HT-29 (cell line): ENCODE measurements at regions not wholly inside any gene's neighbourhood (a gene's known extent, or its start where the extent isn't known, plus 50 kb on each side); places are given as distances from the start of the nearest gene placed in this dataset.

Experiments
- DNase-seq: peaks from one replicate; pipeline ENCODE4 v3.0.0-alpha.2; 2015; ENCODE audit warnings: low spot score

DNA sequence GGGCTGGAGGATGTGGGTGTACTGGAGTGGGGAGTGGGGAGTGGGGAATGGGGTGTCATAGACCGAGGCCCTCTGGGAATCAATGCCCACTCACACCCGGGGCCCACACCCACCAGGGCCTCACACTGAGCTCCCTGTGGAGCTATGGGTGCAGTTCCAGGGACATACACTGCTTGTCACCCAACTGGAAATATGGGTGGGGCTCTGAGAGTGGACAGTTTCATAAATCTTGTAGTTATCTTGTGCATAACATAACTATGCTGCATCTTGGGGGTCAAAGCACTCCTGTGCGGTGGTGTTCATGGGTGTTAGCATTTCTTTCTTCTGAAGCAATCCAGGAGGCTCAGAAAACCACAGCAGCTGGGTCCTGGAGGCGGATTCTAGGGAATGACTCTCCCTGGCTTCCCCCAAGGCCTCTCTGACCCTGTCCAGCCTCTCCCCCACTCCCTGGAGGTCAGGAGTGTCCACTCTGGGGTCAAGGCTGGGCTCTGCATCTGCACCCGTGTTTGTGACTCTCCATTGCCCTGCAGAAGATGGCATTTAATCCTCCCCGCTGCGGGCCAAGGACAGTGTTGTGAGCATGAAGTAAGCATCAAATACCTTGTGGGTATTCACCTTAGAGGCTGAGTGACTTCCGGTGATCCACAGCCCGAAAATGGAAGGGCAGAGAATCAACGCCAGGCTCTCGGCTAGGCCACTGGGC is 172.5 kb downstream of the CTTN start:
- DNase-seq = no peak

DNA sequence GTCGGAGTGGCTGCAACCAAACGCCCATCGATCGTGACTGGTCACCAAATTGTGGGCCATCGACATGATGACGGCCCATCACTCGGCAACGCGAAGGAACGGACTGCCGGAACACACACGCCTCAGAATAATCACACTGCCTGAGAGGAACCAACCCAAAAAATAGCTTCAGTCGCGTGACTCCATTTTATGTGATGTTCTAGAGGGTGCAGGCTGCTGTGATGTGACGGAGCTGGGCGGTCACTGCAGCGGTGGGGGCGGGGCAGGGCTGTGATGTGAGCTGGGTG is 174.6 kb downstream of the CTTN start:
- DNase-seq = no peak

DNA sequence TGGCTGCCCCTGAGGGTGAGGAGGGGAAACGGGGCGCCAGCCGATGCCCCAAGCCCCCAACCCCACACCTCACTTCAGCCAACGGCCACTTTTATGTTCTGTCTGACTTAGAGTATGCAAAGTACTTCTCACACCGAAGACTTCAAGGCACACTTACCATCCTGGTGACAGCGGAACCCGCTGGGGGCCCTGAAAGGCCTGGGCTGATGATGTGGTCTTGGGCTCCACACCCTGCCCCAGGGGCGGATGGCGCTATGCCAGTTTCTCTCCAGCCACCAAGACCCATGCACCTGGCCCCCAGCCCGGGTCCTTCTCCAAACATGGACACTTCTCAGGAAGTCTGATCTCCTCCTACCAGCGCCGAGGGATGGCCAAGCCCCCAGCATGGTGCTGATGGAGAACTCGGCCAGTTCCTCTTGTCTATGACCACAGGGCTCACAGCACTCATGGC is 175.4 kb downstream of the CTTN start:
- no peak for DNase-seq

DNA sequence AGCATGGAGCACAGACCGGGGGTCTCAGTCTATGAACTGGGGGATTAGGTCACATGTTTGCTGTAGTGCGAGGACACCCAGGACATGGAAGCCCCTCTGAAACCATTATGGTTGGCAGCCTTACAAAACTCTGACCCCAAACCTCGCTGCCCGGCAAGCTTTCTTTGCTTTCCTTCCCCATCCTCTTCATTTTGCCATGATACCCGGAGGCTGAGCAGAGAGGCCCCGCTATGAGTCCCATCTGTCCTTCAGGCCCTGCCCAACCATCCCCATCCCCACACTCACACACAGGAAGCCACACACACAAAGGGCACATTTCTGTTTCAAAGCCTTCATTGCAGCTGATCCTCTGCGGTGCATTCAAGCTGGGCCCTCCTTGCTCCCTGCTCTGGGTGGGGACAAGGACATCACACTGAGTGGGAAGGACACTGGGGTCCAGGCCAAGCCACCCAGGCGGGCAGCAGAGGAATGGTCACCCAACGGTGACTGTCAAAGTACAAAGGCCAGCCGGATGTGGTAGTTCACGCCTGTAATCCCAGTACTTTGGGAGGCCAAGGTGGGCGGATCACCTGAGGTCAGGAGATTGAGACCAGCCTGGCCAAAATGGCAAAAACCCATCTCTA is 176.5 kb downstream of the CTTN start:
- DNase-seq = no peak

DNA sequence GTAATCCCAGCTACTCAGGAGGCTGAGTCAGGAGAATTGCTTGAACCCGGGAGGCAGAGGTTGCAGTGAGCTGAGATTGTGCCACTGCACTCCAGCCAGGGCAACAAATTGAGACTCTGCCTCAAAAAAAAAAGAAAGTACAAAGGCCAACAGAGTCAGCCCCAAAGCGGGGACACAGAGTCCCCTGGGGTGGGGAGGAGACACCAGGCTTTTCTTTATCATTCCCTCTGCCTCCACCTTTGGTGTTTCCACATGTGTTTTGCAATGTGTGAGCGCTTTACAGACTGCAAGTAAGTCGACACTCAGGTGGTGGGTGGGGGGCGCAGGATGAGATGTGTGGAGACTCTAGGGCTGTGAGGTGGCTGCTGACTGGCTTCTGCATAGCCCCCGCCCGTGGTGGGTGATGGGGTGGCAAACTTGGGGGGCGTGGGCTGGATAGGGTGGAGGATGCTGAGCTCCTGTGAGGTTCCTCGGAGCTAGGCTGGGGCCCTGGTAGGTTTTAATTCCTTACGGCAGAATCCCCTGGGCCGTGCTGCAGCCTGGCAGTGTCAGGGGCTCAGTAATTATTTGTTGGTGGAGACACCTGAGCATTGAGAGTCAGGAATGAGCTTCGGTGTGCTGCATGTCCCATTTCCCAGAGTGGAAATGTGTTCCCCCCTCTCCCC is 177.2 kb downstream of the CTTN start:
- no peak for DNase-seq

DNA sequence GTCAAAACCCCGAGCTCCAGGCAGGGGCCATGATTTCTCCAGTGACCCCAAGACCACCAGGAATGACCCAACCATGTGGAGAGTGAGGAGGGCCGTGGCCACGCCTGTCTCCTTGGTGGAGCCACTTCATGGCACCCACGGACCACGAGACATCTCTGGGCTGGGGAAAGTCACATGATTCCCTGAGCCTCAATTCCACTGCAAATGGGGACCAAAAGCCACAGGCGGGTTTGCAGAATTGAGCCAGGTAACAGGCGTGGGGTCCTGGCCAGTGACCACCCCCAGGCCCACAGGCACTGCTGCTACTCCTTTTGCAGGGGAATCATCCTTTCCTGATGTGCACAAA is 178.9 kb downstream of the CTTN start:
- DNase-seq = no peak

DNA sequence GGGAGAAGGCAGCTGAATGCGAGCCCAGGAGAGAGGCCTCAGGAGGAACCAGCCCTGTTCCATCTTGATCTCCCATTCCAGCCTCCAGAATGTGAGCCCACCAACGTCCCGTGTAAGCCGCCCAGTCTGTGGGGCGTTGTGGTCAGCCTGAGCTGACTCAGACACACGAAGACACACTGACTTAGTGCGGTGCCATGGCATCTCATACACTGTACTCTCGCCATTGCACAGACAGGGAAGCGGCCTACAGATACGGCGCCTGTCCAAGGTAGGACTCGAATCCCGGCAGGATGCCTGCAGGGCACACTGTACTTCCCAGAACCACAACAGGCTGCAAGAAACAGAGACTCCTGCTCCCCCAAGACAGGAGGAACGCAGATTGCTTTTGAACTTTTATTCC is 179.6 kb downstream of the CTTN start:
- DNase-seq = no peak

DNA sequence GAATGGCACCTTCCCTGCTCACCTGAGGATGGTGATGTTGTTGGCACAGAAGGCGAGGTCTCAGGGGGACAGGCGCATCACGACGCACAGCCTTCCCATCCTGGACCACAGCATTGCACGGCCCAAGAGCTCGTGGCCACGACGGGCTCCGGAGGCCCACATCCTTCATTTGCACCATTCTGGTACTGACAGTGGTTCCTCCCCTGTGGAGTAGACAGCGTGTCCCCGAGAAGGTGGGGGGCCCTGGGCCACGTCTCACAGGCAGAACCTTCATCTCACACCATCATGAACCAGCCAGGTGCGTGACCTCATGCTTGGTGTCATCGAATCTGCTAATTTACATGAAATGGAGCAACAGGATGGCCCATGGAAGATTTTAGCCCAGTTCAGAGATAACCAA is 180.0 kb downstream of the CTTN start:
- DNase-seq = no peak

DNA sequence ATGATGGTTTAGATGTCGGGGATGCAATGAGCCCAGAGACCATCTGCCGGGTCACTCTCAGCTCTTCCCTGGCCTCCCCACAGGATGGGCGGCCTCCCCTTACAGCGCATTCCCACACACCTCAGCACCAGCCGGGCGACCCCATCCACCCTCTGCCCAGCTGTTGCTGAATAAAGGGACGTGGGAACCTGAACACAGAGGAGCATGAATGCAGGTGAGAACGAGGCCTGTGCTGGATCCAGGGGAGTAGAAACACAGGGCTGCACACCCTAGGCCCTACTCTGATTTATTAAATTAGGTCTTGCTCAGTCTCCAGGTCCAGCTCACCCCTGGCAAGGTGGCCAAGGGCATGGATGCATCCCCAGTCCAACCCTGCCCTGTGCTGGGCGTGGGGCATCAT is 180.5 kb downstream of the CTTN start:
- no peak for DNase-seq

DNA sequence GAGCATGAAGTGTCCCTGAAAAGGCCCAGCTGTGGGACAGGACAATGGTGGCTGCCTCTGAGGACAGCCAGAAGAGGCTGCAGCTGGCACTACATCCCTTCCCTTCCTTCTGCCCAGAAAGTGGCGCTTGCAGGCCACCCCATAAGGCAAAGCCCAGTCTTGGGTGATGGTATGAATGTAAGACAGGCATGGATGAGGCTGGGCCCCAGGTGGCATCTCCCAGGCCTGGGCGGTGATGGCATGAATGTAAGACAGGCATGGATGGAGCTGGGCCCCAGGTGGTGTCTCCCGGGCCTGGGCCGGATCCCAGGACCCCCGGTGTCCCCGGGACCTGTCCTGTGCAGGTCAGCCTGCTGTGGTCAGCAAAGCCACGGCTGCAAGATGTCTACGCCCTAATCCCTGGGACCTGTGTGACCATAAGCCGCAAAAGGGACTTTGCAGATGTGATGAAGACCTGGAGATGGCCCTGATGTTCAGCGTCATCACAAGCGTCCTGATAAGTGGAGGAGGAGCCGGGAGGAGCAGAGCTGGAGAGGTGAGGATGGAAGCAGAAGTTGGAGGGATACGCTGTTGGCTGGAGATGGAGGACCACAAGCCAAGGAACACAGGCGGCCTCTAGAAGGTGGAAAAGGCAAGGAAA is 181.1 kb downstream of the CTTN start:
- no peak for DNase-seq

DNA sequence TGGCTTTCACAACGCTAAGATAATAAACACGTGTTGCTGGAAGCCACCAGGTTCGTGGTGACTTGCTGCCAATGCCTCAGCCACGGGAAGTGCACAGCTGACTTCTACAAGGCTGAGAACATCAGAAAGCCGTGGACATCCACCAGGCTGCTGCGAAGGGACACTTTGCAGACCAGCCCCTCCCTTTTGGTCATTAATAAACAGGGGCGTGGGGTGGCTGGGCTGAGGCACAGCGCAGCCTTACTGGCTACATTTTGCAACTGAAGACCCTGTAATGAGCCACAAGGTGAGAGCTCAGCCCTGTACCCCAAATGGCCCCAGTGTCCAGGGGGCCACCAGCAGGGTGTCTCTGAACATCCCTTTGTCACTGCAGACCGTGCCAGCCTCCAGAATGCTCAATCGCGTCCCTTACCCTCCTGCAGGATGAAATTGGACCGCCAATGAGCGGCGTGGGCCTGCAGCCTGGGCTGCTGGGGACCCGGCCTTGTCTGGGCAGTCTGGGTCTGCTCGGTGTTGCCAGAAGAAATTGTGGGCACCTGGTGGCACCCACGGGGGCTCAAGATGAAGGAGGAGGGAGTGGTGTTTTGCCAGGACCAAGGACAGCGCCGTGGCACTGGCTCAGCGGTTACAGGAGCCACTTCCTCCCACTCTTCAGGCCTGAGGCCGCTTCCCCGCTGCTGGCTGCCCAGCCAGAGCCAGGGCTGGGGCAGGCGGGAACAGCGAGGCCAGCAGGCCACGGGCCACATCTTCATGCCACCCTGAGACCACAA is 181.9 kb downstream of the CTTN start:
- no peak for DNase-seq

DNA sequence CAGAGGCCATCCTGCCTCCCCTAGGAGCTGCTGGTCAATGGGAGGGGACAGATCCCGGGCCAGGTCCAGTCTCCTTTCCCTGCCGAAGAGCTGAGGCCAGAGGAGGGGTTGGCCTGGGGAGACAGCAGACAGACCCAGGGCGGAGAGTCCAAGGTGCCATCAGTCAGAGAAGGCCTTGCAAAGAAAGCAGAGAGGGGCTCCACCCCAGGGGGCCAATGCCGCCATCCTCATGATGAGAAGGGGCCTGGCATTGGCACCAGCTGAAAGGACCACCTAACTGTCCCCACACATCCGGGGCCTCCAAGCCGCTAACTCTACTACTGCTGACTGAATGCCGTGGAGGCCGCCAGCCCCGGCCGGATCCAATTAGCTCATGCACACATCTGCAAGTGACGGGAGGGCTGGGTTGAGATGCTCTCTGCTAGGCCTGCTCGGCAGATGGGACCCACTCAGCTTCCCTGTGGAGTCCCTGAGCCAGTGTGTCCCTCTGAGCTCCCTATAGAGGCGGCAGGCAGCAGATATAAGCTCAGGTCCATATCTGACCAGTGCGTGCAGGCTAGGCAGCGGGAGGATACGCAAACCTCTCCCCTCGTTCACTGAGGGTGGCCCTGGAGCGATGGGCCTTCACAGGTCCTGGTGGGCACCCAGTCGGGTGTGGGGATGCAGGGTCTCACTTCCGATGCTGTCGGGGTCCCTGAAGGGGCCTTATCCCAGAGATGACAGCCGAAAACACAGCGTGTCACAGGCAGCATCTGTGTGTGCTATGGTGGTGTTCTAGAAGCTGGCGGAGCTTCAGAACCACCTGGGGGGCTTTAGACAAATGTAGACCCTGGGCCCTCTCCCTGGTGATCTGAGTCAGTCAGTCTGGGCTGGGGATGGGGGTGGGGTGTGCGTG is 183.9 kb downstream of the CTTN start:
- DNase-seq = no peak

DNA sequence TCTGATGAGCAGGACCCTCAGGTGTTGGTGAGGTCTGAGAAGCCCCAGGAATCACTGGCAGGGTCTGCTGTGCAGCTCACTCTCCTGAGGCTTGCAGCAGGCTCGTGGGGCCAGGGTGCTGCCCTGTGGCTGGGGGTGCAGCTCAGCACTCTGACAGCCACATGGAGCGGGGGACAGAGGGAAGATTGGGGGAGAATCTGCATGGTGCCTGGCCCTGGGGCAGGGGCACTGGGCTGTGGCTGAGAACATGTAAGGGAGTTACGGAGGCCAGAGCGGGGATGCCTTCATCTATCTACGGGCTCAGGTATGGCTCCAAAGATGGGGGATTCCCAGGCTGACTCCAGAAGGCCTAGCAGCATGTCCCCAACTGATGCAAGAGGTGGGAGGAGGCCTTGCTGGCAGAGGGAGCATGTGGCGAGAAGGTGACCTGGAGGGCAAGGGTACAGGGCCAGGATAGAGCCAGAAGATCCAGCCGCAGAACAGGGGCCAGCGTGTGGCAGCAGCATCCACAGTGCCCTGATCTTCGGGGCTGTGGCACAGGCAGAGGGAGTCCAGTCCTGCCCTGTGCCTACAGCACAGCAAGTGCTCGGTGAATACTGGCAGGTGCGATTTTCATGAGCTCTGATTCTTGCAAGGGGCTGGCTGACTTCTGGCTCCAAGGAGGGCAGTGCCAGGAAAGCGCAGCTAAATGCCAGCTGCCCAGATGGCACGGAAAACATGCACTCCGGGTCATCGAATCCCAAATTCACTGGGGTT is 184.7 kb downstream of the CTTN start:
- no peak for DNase-seq

DNA sequence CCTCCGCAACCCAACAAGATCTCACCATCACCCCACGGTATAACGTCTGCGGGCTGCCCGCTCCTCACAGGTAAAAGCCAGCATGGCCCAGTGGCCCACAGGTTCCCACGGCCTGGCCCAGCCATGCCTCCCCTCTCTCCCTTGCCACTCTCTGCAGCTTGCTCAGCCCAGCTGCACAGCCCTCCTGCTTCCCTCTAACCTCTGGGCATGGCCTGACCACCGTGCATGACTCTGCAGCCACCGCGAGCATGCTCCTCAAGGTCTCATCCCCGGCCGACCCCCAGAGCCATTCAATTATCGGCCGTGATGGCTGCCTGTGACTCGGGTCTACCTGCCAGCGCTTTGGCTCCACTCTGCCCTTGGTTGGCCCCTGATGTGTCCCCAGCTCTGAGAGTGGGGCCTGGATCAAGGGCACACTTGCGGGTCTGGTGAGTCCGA is 185.5 kb downstream of the CTTN start:
- no peak for DNase-seq

DNA sequence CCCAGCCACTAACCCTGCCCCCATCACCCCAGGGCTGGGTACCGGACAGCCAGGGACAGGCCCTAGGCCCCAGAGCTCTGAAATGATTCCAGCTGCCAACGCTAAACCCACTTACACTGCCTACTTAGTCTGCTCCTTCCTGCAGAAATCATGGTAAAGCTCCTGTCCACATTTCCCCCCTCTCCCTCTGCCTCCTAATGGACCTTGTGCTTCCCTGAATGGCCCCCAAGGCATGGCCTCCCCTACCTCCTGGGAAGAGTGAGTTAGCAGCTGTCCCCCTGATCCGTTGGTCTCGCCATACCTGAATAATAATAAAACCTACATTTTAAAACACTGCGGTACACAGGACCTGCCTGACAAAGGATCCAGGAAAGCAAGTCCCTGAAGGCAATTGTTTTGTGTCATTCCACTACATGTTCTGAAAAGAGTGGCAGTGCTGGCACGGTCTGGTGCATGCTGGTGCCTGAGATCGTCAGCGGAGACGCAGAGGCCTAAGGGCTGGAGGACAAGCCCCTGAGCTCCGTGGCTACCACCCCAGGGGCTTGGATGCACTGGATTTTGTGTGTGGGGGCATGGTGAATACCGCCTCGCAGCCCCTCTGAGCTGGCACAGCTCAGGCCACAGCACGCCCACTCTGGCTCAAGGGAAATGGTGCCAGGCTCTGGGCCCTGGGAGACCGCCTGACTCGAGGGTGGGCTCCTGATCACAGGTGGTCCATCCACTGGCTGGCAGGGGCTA is 186.3 kb downstream of the CTTN start:
- no peak for DNase-seq

DNA sequence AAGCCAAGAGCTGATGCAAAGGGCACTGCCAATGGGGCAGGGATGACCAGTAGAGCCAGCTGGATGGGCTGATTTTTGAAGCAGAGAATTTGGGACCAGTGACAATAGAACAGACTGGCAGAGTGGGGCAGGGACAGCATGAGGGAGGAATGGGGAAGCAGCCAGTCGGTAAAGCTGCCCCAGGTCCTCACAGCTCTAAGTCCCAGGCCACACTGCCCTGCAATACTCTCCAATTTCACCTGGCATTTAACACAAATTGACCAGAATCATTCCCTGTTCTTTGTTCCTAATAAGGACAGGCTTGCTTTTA is 186.9 kb downstream of the CTTN start:
- DNase-seq = no peak

DNA sequence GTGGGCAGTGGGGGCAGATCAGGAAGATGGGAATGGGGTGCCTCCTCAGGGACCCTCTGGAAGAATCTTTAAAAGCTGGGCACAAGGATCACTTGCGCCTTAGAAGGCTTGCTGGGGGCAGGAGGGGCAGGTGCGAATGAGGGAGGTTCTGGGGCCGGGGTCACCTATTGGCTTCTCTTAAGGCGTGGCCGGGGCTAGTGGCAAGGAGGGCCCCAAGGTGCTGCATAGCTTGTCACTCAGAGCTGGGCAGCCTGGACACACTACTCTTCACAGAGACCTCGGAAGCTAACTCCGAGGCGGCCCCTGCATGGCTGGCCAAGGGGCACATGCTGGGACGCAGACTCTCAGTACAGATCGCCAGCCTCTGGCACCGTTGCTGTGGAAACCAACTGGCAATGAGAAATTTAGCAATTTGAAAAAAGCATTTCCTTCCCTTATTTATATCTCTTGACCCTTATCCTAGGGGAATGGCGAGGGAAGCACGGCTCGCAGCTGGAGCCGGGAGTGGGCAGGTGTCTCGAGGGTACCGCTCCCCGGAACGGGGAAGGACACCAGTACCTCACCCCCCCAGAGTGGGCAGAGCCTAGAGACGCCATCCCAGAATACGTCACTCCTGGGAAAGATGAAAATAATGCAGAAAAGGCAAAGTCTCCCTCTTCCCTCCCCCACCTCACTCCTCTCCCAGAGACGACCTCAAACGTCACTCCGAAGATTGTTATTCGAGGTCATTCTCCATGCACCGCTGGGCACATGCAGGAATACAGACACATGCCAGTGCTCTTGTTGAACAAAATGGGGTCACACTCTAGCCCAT is 188.1 kb downstream of the CTTN start:
- no peak for DNase-seq

DNA sequence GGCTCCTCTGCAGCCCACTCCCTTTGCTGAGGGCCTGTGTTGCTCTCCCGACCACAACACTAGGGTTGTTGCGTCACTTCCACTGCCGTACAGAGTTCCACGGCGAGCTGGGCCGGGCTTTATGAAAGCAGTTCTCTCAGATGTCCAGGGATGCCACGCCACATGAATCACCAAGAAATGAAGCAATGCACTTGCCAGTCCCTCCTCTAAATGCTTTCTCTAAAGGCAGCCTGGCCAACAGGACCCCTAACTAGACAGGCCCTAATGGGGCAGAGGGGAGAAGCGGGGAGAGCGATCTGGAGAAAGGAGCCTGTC is 188.7 kb downstream of the CTTN start:
- DNase-seq = no peak

DNA sequence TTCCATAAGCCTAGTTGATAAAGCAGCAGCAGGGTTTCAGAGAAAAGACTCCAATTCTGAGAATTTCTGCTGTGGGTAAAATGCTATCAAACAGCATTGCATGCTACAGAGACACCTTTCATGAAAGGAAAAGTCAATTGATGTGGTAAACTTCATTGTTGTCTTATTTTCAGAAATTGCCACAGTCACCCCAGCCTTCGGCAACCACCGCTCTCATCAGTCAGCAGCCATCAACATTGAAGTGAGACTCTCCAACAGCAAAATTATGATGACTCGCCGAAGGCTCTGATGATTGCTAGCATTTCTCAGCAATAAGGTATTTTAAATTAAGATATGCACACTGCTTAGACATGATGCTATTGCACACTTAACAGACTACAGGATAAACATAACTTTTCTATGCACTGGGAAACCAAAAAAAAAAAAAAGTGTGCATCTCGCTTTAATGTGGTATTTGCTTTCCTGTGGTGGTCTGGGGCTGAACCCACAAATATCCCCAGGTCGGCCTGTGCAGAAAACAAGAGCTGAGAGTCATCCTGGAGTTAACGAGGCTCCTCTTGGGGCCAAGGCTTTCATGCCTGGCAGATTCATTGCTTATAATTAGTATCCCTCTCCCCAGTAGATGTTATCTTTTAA is 192.1 kb downstream of the CTTN start:
- DNase-seq = no peak
